ENCODE measurements at regions not wholly inside any gene's neighbourhood (a gene's known extent, or its start where the extent isn't known, plus 50 kb on each side); places are given as distances from the start of the nearest gene placed in this dataset.

GRCh38 chrX:8349816-8350544, 114.7 kb upstream of the VCX3B start:
- TF ChIP-seq CTCF (conservative IDR thresholded peaks at IDR 0.05; ENCODE audit: low read depth, low read length) (no peak), EZH2 (IDR thresholded peaks at IDR 0.05; ENCODE audit: borderline replicate concordance, low read depth, low read length, poor library complexity, severe bottlenecking) (no peak)

All from A673 (cell line).